GM12864 (cell line): ENCODE measurements at regions not wholly inside any gene's neighbourhood (a gene's known extent, or its start where the extent isn't known, plus 50 kb on each side); places are given as distances from the start of the nearest gene placed in this dataset.

ENCODE experiments used
- DNase-seq: peaks from one replicate; pipeline ENCODE4 v3.0.0-alpha.2; 2011; ENCODE audit warnings: low read depth
- H3K4me3 ChIP-seq: 2 replicates; pipeline ENCODE4 v1.5.1; 2011; ENCODE audit warnings: mild to moderate bottlenecking, low read depth, low read length, control low read depth
- CTCF ChIP-seq: IDR thresholded peaks from 2 replicates; pipeline ENCODE4 v1.5.1; 2011; ENCODE audit warnings: low read depth, mild to moderate bottlenecking, moderate library complexity, low read length, control low read depth, inconsistent platforms; ENCODE audit errors: missing control alignments

GRCh38 chr13:107222597-107222996 lies 654.7 kb upstream of the ARGLU1 start:
- no peak for TF ChIP-seq CTCF
- H3K4me3 ChIP-seq, result no peak overlapping the region
- no peak for DNase-seq

GRCh38 chr13:107220245-107220644 lies 652.3 kb upstream of the ARGLU1 start:
- no peak for DNase-seq
- H3K4me3 ChIP-seq, result no peak overlapping the region
- TF ChIP-seq CTCF, result no peak

- TF ChIP-seq CTCF, result no peak
- DNase-seq, result no peak
- no peak overlapping the region for H3K4me3 ChIP-seq
Observed at GRCh38 chr13:107217251-107217650, 649.3 kb upstream of the ARGLU1 start.

- no peak for DNase-seq
- no peak for TF ChIP-seq CTCF
Observed at GRCh38 chr13:107216046-107216755, 648.3 kb upstream of the ARGLU1 start.

GRCh38 chr13:107211073-107211472 lies 643.1 kb upstream of the ARGLU1 start:
- peak; percentile 18 for DNase-seq
- no peak overlapping the region for H3K4me3 ChIP-seq
- peak; percentile 90 for TF ChIP-seq CTCF

More at GRCh38 chr13:107216046-107216755, 648.3 kb upstream of the ARGLU1 start:
- H3K4me3 ChIP-seq, result no peak overlapping the region

- no peak for TF ChIP-seq CTCF
- DNase-seq, result no peak
- no peak overlapping the region for H3K4me3 ChIP-seq
Observed at GRCh38 chr13:107210723-107211030, 642.7 kb upstream of the ARGLU1 start.
